ENCODE measurements at regions not wholly inside any gene's neighbourhood (a gene's known extent, or its start where the extent isn't known, plus 50 kb on each side); places are given as distances from the start of the nearest gene placed in this dataset.
"Not testable (repeated sequence)": the region's sequence is repeated elsewhere in the genome, so short reads cannot be mapped to it uniquely, and the experiment has no call there.

DNA sequence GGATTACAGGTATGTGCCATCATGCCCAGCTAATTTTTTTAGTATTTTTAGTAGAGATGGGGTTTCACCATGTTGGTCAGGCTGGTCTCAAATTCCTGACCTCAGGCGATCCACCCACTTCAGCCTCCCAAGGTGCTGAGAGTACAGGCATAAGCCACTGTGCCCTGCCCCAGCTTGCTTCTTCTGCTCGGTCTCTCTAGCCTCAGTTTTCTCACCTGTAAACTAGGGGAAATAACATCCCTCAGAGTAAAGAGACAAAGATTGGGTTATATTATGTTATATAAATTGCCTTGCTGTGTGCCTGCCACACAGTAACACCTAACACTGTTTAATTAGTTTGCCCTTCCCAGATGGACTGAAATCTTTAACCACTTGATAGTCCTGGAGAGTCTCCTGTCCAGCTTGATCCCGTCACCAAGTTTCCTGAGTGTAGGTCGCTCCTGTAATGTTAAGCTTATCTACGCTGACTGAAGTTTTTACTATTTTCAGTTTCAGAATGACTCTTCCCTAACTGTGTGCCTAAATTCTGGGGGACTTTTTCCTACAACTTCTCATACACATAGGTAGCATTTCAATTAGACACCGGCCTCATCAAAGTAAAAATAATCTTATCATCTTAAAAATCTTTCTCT lies 412.7 kb upstream of the TENM3 start:
- no peak for DNase-seq

DNA sequence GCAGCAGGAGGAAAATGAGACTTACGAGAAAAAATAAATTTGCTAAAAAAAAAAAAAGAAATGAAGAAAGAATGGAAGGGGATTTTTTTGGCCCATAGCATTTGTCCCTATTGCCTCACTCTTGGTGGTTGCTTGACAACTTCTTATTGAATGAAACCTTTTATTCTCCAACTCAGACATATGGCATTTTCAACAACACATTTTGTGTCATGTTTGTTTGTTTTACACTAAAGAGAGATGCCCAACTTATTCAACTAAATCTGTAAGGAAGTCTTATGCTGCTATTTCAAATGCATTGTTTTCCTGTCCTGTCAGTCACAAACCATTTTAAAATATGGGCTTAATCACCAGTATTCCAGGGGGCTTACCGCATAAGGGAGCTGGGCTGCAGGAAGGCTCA lies 409.1 kb upstream of the TENM3 start:
- no peak for DNase-seq

DNA sequence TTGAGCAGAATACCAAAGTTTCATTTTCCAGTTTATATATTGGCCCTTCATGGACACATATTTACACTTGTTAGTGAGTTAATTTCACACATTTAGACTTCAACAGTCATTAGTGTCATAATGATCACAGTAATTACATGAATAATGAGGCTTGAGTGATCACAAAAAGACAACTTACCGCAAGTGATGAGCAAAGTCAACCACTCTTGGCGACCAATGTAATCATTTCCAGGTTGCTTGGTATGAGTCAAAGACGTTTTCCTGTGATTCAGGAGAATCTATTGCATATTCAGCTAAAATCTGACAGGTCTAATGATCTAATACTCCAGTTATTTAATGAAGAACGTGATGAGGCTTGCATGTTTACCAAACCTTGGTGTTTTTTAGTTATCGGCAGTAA lies 407.9 kb upstream of the TENM3 start:
- no peak for DNase-seq

DNA sequence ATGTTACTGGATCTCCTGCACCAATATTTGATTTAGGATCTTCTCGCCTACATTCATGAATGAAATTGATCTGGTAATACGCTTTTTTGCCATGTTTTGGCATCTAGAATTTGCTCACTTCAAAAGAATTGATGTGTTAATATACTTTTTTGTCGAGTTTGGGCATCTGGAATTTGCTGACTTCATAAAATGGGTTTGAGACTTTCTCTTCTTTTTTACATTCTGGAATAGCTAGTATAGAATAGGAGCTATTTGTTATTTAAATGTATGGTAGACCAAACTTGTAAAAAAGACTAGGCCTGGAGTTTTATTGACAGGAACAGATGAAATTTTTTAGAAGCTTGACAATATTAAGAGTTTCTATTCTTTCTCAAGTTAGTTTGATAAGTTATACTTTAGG lies 404.9 kb upstream of the TENM3 start:
- no peak for DNase-seq

DNA sequence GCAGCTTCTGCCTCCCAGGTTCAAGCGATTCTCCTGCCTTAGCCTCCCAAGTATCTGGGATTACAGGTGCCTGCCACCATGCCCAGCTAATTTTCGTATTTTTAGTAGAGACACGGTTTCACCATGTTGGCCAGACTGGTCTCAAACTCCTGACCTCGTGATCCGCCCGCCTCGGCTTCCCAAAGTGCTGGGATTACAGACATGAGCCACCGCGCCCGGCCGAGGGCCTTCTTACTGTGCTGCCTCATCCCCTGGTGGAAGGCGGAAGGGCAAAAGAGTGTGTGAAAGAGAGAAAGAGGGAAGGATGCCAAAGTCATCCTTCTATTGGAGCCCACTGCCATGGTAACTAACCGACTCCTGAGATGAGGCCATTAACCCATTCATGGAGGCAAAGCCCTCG lies 399.4 kb upstream of the TENM3 start:
- DNase-seq = not testable (repeated sequence)

DNA sequence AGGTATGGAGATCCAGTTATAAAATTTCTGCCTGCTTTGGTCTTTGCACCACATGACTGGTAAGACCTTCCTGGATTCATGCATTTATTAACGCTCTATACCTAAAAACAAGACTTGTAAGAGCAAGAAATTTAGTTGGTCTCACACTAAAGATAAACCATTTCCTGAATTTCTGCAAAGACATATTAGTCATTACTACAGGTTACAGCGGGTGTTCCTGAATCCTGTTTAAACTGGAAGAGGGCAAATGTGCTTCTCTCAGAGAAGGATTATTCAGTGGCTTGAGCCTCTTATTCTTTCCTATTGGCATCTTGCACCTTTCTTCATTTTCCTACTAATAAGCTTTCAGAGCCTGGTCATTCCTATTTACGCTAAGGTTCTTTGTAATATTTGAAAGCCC lies 397.6 kb upstream of the TENM3 start:
- DNase-seq = no peak

DNA sequence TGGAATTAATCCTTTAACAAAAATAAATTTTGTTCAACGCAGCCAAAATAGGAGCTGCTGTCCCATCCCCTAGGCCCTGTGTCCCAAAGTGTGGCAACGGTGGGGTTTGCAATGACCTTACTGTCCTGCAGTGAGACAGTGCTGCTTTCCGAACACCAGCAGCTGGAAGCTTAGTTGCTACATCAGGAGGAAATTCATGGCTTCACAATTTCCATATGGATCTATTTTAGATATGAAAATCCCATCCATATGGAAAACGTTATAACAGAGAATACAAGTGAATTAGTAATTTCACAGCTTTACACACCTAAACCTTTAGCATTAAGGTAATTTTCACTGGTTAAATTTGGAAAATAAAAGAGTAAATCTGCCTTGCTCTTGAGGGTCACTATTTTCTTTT lies 396.3 kb upstream of the TENM3 start:
- no peak for DNase-seq

DNA sequence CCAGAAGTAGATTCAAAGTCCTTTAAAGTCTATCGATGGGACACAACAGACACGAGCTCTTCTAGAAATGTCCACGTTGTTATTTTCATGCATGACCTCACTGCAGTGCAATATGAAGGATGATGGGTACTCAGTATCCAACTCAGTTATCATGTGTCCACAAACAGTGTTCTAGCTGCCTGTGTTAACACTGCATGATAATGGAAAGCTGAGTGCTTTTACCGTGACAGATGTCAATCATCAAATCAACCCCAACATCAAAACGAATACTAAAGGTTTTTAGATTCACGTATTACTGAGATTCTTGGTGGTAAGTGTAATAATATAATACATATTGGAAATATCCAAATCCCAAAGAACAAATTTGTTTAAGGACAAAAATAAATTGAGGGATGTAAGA lies 394.8 kb upstream of the TENM3 start:
- no peak for DNase-seq

DNA sequence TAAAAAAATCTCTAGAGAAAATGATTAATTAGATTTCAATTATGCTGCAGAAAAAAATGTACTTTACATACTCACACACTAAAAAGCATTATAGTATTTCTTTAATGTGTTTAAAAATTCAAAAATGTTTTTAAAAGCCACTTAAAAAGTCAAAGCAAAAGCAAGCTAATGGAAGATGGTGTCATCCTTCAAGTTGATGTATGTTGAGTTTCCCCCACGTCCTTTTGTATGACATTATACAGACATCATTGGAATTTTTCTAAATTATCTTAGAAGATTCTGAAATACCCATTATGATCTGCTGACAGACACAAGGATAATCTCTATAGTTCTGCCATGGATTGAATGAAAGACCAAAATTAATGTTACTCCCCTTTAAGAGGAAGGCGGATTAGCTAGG lies 393.7 kb upstream of the TENM3 start:
- no peak for DNase-seq

DNA sequence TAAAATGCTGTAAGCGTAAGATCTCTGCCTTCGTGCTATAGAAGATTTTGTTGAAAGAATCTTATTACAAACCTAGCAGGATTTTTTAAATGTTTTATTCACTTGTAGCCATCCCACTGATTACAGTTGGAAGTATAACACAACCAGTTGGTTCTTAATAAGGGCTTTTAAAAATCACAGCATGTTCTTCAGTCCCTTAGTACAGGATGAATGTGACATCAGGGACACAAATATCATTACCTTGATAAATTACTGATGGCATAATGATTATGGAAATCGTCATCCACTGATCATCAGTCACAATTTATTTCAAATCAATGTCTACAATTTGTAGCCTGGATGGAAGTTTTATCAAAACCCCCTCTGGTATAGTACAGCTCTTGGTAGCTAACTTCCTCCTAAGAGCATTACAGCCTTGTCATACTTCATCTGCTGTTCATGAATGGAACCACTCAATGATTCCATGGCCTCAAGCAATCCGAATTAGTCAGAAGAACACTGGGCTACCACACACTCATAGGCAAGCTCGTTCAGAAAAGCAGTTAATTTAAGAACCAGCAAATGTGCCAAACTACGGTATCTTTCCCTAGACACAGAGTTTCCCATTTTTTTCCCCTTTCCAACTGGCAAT lies 389.2 kb upstream of the TENM3 start:
- DNase-seq = no peak

DNA sequence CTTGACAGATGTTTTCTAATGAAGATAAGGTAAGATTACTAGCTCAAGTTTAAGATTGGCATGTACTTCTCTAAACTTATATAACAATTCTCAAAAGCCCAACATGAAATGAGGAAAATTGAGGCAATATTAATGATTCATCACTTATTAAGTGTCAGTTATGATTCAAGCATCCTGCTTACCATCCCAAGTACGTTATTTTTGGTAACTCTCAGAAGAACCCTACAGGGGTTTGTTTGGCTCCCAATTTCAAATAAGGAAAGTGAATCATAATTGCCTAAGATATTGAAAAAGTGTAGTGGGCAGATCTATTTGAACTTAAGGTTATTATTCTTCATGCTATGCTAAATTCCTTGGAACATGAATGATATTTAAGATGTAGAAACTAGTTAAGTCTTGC lies 387.9 kb upstream of the TENM3 start:
- no peak for DNase-seq

DNA sequence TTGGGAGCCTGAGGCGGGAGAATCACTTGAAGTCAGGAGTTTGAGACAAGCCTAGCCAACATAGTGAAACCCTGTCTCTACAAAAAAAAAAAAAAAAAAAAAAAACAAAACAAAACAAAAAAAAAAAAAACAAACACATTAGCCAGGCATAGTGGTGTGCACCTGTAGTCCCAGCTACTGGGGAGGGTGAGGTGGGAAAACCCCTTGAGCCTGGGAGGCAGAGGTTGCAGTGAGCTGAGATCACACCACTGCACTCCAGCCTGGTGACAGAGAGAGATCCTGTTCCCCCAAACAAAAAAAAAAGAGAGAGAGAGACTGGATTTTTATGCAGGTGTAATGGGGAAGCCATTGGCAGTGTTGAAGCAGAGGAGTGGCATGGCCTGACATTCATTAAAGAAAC lies 385.7 kb upstream of the TENM3 start:
- not testable (repeated sequence) for DNase-seq

DNA sequence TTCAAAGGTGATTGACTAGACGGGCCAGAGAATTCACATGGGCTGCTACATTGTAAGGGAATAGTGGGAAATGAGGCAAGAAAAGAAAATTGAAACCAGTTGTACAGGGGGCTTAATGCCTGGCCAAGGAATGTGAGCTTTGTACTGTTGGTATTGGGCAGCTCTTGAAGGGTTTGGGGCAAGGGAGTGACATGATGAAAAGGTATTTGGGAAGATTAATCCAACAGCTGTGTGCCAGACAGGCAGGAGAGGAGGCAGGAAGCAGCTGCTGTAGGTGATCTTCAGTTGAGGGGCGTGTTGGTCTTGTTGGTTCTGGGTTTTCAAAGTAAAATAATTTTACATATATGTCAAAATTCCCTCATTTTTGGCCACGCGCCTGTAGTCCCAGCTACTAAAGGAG lies 384.5 kb upstream of the TENM3 start:
- DNase-seq = no peak

DNA sequence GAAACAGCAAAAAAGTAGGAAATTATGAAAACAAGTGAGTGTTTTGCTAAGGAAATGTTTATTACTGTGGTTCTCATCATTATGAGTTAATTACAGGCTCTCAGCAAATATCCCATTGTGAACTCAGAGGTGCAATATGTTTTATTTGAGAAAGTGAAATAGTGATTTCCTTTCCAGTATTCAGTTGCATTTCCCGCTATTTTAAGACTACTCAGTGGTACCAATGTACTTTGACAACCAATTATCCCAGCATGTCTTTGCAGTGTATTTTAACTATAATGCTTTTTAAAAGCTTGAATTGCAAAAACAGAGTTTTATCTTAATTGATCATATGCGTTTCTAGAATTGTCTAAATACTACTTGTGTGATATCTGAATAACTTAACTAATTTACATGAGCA lies 383.8 kb upstream of the TENM3 start:
- DNase-seq = no peak

DNA sequence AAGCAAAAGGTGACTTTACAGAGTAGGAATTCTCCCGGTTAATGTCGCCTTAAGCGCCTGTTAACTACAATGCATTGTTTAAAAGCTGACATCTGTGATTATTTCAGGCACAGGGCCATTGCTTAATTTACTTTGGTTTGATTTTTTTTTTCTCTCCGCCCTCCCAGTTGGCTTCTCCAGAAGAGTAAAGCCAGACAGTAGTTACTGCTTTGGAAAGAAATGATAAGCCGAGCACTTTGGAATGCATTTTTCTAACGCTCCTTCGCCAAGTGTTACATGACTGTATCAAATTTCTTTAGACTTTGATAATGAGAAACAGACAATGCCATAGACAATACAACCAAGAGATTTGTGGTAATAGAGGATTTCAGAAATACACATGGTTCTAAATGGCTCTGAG lies 383.0 kb upstream of the TENM3 start:
- DNase-seq = no peak

DNA sequence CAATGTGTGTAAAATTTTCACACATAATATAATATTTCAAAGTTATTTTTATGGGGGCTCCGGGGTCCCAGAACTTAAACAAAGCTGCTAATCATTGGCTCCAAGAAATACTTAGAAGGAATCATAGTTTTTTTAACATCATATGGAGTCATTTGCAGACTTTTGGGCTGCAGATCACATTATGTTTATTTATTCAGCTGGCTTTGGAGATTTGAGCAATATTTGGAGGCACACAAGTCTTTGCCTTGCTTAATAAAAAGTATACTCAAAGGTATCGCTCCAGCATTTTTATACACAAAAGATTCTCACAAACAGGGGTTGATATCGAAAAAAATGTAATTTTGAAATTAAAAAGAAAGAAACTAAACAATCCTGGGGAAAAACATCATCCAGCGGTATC lies 382.5 kb upstream of the TENM3 start:
- no peak for DNase-seq

DNA sequence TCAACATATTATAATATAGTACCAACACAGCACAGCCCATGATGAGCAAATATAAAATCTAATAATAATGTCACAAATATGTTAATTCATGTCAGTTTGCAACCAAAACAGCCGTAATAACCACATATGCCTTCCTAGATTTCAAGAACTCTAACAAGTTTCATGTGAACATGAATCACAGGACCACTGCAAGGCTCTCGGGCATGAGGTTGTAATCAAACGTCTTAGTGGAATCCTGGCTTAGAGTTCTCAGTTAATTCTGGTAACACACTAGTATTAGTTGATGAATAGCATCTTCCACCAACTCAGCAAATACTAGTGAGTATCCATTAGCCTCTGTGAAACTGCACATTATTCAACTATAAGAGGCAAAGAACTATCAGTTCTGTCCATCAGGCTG lies 379.3 kb upstream of the TENM3 start:
- DNase-seq = no peak

DNA sequence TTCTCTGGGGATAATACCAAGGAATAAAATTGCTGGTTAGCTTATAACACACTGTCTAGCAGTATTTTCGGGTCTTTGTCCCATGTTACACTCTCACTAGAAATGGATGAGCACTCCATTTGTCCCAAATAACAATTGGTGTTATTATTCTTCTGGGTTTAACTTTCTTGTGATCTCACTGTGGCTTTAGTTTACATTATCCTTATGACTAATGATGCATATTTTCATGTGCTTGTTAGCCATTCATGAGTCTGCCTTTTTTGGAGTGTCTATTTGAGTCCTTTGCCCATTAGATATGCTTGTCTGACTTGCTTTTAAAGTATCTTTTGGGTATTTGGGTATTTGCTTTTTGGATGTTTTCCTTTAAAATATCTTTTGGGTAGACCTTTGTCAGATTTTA lies 372.9 kb upstream of the TENM3 start:
- DNase-seq = no peak

DNA sequence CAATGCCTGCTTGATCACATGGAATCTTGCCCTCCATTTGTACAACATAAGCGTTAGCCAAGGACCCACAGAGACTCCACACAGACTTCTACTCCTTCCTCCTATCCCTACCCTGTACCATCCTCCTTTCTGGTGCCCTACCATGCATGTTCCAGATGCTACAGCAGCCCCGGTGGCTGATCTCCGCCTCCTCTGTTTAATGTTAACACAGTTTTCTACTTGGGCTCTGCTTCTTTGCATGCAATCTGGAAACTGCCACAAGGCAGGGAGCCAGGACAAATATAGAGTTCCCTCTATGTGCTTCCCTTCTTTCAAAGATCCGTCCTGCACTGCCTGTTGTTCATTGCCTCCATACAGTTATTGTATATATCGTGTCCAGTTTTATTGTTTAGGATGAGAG lies 368.6 kb upstream of the TENM3 start:
- no peak for DNase-seq

DNA sequence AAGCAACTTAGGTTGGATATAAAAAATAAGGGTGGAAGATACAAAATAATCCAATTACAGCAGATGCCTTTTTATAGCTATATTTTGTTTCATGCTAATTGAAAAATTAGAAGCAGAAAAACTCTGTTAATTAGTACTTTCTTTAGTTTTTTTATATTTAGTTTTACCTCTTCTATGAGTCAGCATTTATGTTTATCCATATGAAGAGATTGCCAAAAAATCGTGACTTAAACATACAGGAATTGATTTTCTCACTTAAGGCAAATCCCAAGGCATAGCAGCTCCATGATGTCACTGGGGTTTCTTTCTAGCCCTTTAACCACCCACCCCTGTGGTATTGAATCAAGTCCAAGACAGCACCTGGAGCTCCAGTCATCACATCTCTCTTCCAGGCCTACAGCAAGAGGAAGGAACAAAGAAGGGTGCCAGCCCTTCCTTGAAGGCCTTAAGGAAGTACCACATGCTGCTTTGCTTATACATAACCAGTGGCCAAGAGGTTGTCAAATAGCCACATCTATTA lies 365.8 kb upstream of the TENM3 start:
- no peak for DNase-seq

DNA sequence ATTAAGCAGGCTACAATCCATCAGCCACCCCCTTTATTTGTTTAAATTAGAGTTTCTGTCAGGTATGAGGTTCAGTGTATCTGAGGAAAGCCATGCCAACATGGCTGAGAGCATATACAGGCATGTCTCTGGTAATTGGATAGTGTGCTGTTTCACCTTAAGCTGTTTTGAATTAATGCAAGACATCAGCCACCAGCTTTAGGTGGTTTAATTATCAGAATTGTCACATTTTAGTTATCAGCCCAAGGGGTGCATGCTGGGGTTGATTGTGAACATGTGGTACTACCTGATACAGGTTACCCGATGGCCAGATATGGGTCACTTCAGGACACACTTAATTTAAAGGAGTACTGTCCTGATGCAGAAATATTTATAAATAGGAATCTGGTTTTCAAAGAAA lies 353.2 kb upstream of the TENM3 start:
- no peak for DNase-seq

DNA sequence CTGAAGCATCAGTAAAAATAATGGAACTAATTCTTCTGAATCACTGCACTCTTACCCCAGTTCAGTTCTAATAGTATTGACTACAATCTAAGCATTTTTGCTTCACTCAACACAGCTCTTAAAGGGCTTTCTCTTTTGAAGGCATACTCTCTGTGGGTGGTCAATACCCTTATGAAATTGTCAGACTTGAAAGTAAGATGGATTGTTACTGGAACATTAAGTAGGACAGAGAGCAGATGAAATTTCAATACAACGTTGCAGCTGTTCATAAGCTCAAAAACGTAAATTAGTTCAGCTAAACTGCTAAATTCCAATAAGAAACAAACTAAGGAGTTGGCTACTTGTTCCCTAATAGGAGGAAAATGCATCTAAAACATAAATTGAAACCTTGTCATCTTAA lies 352.3 kb upstream of the TENM3 start:
- no peak for DNase-seq

DNA sequence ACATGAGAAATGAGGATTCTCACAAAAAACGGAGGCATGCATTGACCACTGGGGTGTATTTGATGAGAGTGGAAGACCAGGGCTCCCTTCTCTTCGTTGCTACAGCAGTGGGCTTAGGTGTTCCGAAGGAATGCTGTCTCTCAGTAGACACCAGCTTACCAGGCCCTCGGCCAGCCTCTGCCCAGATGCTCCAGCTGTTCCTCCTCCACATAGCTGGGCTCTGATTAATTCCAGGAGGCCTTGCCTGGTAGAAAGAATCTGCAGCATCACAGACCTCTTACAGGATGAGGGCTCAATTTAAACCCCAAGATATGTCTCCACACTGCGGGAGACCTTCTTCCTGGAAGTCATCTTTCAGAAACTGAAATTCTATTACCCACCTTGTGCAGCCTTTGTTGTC lies 346.6 kb upstream of the TENM3 start:
- no peak for DNase-seq

DNA sequence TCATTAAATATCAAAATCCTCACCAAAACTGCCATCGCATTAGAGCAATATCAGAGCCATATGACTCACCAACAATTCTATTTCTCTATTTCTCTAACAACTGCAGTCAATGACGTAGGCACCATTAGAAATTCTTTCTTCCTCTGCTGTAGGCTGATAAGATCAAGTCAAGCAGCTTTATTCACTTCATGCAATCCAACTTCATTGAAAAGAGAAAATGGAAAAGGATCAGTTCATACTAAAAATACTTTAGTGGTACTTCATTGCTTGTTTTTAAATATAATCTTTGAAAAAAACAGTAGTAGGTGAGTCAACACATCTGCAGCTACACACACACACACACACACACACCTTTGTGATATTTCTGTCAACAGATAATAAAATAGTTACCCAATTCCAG lies 345.3 kb upstream of the TENM3 start:
- DNase-seq = no peak

DNA sequence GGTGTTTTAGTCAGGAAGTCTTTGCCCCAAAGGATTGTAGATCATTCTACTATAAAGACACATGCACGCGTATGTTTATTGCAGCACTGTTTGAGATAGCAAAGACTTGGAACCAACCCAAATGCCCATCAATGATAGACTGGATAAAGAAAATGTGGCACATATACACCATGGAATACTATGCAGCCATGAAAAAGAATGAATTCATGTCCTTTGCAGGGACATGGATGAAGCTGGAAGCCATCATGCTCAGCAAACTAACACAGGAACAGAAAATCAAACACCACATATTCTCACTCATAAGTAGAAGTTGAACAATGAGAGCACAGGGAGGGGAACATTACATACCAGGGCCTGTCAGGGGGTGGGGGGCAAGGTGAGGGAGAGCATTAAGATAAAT lies 340.8 kb upstream of the TENM3 start:
- DNase-seq = not testable (repeated sequence)
